ENCODE measurements at regions not wholly inside any gene's neighbourhood (a gene's known extent, or its start where the extent isn't known, plus 50 kb on each side); places are given as distances from the start of the nearest gene placed in this dataset.
"Not testable (repeated sequence)": the region's sequence is repeated elsewhere in the genome, so short reads cannot be mapped to it uniquely, and the experiment has no call there.

- not testable (repeated sequence) for TF ChIP-seq MAX (IDR thresholded peaks at IDR 0.05); JUND (IDR thresholded peaks at IDR 0.05; ENCODE audit: low read length); E2F6 (IDR thresholded peaks at IDR 0.05); CTCF (IDR thresholded peaks at IDR 0.05; ENCODE audit: control extremely low read depth in 1 of 3, insufficient read depth in 1 of 3, low read depth in 1 of 3, low read length in 3 of 3); SIX5 (IDR thresholded peaks at IDR 0.05; ENCODE audit: low read depth, low read length); RAD21 (IDR thresholded peaks at IDR 0.05 in 1 of 2, conservative IDR thresholded peaks at IDR 0.05 in 1 of 2; ENCODE audit: low read depth in 2 of 2, low read length in 2 of 2); CHD2 (IDR thresholded peaks at IDR 0.05; ENCODE audit: low read length); SP2 (IDR thresholded peaks at IDR 0.05; ENCODE audit: low read length); ZNF274 (IDR thresholded peaks at IDR 0.05; ENCODE audit: borderline replicate concordance, extremely low read depth, low read length); POLR2AphosphoS5 (IDR thresholded peaks at IDR 0.05; ENCODE audit: low read depth, low read length)
These were observed 160.0 kb downstream of the DEFB131A start for GRCh38 chr4:9604031-9604892.

All from H1 (cell line).